GM18873 (cell line): ENCODE measurements at regions not wholly inside any gene's neighbourhood (a gene's known extent, or its start where the extent isn't known, plus 50 kb on each side); places are given as distances from the start of the nearest gene placed in this dataset.
"Not testable (repeated sequence)": the region's sequence is repeated elsewhere in the genome, so short reads cannot be mapped to it uniquely, and the experiment has no call there.

Experiments
- ATAC-seq: cut with Tn5 transposase; IDR thresholded peaks from one replicate; pipeline ENCODE4 v1.9.1; 2021; ENCODE audit warnings: mild to moderate bottlenecking, moderate library complexity, moderate number of reproducible peaks; ENCODE audit not compliant: unreplicated experiment, low FRiP score

GRCh38 chr4:42282081-42282901 is 115.0 kb upstream of the SHISA3 start:
- ATAC-seq = peak; percentile 63

DNA sequence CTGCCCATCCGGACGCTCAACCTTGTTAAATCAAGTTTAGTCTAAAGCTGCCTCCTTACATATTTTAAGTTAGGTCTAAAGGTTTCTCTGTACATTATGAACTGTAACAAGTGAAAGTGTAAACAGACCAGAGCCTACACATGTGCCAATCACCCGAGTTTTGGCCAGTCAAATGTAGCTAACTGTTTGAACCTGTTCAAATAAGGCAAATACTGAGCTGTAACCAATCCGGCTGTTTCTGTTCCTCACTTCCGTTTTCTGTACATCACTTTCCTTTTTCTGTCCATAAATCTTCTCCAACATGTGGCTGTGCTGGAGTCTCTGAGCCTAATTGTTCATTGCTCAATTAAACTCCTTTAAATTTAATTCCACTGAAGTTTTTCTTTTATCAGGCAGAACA is 113.3 kb upstream of the SHISA3 start:
- no peak for ATAC-seq

GRCh38 chr4:42288876-42289275 is 108.4 kb upstream of the SHISA3 start:
- not testable (repeated sequence) for ATAC-seq

- ATAC-seq = not testable (repeated sequence)
Measured at GRCh38 chr4:42292192-42292591, 105.1 kb upstream of the SHISA3 start.

- ATAC-seq = no peak
Measured at GRCh38 chr4:42293967-42294813, 103.1 kb upstream of the SHISA3 start.

- no peak for ATAC-seq
Measured at GRCh38 chr4:42296196-42296595, 101.1 kb upstream of the SHISA3 start.

DNA sequence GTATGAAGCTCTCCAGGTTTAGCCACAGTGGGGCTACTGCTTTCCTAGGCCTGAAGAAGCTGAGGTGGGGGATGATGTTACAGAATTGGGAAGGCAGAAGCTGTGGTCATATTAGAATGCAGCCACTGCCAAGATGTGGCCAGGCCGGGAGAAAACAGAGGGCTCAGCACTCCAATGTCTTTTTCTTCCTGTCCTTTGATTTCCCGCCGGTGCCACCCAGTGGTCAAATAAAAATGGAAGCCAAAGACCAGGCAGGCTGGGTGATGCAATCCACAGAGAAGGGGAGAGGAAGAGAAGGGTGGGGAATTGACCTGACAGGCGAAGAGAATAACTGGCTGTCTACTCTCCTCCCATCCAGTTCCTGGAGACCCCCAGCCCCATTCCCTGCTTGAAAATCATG is 94.9 kb upstream of the SHISA3 start:
- ATAC-seq = no peak

GRCh38 chr4:42306221-42307109 is 90.8 kb upstream of the SHISA3 start:
- no peak for ATAC-seq

GRCh38 chr4:42308247-42308646 is 89.0 kb upstream of the SHISA3 start:
- ATAC-seq = no peak

DNA sequence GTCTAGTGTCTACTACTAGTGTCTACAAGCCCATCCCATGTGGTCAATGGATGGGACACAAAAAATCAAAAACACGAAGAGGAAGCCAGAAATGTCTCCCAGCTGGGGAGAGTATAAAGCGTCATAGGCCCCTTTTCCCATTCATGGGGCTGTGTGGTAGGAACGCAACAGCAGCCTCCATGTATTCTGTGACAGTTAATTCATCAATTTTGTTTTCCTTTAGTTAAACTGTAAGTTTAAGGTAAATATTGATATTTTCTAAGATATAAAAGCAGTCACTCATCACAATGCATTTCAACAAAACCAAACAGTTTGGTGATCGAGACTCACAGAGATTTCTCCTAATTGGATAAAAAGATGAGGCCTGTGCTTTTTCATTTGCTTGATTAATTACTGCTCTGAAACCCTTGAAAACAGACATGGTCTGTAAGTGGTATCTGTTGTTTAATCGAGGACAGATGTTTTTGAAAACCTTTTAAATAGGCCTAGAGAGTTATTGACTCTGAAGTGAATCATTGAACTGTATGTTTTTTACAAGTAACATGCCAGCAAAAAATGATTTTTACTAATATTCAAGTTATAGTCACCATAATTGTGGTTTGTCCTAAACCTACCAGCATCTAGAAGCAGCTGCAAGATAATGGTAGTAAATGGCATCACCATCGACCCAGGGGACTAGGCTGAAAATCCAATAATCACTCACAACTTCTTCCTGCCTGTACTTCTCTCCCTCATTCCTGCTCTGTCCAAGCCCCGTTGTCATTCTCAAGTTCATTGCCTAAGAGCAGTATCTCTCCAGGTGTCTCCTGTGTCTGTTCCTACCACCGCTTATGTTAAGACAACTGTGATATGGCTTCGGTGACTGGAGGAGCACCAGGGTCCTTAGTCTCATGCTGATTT is 87.7 kb upstream of the SHISA3 start:
- no peak for ATAC-seq

DNA sequence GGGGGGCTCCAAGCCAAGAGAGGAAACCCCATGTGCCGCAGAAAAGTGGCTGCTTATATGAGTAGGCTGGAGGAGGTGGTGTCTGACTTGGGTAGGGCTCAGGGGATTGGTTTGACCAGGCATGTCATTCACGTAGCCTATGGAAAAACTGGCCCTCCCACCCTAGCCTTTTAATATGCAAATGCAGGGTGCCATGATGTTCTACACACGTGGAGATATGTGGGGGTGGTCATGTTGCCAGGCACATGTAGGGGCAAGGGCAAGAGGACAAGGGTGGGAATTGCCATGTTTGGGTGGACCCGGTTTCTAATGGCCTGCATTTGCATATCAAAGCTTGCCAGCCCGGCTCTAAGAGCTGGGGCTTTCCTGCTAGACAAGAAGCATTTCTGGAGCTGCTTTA is 86.9 kb upstream of the SHISA3 start:
- ATAC-seq = no peak

DNA sequence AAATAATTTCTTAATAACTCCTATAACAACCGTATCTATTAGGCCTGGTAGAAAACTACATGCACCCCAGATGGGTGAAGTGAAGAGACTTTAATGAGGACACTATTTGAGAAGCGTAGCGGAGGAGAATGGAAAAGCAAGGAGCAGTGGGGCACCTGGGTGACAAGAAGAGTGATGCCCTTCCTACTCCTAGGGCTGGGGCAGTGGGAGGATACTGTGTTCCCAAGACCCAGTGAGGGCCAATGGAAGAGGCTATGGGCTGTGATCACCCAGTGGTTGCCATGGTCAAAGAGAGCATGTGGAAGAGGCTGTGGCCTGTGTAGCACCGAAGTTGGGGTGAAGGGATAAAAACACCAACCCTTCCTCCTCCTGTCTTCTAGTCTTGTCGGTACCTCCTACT is 86.5 kb upstream of the SHISA3 start:
- ATAC-seq = no peak

GRCh38 chr4:42311591-42311990 is 85.7 kb upstream of the SHISA3 start:
- no peak for ATAC-seq

DNA sequence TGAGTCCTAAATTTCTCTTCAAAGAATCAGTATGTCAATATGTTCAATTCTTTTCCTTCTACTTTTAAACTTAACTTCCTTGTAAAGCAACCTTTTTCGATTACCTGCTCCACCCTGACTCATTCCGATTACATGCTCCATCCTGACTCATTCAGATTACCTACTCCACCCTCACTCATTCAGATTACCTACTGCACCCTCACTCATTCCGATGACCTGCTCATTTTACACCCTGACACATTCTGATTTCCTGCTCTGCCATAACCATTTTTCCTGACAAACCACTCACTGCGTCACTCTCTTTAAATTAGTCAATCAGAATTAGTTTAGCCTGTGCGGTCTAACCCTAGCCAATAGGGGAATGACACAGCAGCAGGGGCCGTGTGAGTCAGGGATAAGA is 83.9 kb upstream of the SHISA3 start:
- ATAC-seq = not testable (repeated sequence)

GRCh38 chr4:42313872-42314271 is 83.4 kb upstream of the SHISA3 start:
- ATAC-seq = no peak

- no peak for ATAC-seq
Measured at GRCh38 chr4:42315231-42315630, 82.1 kb upstream of the SHISA3 start.

DNA sequence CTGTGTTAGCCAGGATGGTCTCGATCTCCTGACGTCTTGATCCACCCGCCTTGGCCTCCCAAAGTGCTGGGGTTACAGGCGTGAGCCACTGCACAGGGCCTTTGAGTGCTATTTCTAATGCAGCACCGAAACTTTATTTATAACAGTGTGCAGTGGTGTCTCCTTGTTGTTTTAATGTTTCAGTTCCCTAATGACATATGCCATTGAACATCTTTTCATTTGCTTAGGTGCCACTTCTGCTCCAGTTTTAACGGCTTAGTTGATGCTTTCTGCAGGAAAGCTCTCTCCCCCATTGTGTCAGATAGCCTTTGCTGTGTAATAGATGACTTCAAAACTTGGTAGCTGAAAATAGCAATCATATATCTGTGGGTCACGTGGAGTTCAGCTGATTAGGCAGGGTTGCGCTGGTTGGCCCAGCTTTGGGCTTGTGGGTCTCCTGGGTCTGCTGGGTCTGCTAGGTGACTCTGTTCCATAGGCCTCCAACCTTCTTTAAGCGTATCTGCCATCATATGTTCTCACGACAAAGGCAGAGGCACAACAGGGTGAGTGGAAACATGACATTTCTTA is 76.4 kb upstream of the SHISA3 start:
- ATAC-seq = no peak

DNA sequence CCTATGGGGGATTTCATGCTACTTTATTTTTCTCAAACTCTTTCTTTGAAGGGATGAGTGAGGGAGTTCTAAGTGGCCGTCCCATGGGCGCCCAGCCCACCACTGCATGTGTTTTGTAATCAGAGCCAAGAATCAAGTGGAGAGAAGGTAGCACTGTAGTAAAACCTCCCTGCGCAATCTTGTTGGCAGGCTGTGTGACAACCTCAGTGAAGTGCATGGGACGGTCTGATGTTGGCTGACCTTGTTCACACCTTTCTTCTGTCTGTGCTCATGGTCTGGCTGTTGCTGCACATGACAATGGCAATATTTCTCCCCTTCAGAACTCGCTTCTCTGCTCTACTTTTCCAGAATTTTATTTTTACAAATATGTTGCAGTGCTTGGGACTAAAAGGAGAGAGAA is 71.2 kb upstream of the SHISA3 start:
- no peak for ATAC-seq

DNA sequence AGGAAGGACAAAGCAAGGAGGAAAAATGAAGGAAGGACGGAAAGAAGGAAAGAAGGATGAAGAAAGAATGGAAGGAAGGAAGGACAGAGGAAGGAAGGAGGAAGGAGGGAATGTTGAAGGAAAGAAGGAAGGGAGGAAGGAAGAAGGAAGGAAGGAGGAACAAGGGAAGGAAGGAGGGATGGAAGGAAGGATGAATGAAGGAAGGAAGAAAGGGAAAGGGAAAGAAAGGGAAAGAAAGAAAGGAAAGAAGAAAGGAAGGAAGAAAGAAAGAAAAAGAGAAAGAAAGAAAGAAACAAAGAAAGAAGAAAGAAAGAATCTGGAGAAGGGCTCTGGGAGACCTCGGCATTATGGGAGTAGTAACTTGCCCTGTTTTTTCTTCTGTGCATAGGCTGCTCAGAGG is 70.8 kb upstream of the SHISA3 start:
- ATAC-seq = no peak
